GM12874 (cell line): ENCODE measurements at regions not wholly inside any gene's neighbourhood (a gene's known extent, or its start where the extent isn't known, plus 50 kb on each side); places are given as distances from the start of the nearest gene placed in this dataset.
A peak's percentile ranks its signal among the peaks of the same experiment; 100 is the strongest.

Source experiments
- TF ChIP-seq, protein P1 (sequence below): IDR thresholded peaks from 2 replicates; pipeline ENCODE4 v1.5.1; 2011; ENCODE audit warnings: low read depth, mild to moderate bottlenecking, control low read depth, low read length, moderate library complexity; ENCODE audit not compliant: insufficient read depth

- TF ChIP-seq, protein P1, sequence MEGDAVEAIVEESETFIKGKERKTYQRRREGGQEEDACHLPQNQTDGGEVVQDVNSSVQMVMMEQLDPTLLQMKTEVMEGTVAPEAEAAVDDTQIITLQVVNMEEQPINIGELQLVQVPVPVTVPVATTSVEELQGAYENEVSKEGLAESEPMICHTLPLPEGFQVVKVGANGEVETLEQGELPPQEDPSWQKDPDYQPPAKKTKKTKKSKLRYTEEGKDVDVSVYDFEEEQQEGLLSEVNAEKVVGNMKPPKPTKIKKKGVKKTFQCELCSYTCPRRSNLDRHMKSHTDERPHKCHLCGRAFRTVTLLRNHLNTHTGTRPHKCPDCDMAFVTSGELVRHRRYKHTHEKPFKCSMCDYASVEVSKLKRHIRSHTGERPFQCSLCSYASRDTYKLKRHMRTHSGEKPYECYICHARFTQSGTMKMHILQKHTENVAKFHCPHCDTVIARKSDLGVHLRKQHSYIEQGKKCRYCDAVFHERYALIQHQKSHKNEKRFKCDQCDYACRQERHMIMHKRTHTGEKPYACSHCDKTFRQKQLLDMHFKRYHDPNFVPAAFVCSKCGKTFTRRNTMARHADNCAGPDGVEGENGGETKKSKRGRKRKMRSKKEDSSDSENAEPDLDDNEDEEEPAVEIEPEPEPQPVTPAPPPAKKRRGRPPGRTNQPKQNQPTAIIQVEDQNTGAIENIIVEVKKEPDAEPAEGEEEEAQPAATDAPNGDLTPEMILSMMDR = no peak
Measured at GRCh38 chr21:24420689-24421088, 1186.6 kb downstream of the MRPL39 start.

DNA sequence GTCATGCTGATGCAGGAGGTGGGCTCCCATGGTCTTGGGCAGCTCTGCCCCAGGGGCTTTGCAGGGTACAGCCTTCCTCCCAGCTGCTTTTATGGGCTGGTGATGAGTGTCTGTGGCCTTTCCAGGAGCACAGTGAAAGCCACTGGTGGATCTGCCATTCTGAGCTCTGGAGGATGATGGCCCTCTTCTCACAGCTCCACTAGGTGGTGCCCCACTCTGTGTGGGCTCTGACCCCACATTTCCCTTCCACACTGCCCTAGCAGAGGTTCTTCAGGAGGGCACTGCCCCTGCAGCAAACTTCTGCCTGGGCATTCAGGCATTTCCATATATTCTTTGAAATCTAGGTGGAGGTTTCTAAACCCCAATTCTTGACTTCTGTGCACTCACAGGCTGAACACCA is 1188.6 kb downstream of the MRPL39 start:
- TF ChIP-seq, protein P1 = 0 out of 2 replicates have a peak, but pooled peaks have one; percentile 8

GRCh38 chr21:24411429-24411828 is 1195.9 kb downstream of the MRPL39 start:
- TF ChIP-seq, protein P1 = no peak

- TF ChIP-seq, protein P1 = no peak
Measured at GRCh38 chr21:24403221-24403620, 1204.1 kb downstream of the MRPL39 start.

DNA sequence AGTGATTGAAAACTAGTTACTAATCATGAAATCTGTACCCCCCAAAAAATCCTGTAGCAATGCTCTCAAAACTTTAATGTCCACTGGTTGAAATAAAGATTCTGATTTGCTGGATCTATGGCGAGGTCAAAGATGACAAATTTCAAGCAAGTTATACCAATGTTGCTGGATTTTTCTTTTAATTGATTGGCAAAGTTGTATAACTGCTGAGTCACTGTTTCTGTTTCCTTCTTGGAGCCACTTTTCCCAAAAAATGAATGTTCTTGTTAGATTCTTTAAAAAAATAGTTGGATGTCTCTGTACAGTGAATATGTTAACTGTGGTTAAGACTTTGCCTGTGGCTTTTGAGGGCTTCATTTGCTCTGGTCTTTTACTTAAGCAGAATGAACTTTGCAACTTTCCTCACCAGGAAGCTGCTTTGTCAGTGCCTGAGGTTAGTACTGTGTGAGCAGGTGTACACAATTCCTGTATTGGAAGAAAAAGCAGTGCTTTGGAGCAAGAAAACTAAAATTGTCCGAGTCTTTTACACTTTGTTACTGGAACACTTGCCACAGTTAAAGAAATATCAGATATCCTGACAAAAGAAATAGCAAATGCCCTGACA is 1211.9 kb downstream of the MRPL39 start:
- TF ChIP-seq, protein P1 = no peak

DNA sequence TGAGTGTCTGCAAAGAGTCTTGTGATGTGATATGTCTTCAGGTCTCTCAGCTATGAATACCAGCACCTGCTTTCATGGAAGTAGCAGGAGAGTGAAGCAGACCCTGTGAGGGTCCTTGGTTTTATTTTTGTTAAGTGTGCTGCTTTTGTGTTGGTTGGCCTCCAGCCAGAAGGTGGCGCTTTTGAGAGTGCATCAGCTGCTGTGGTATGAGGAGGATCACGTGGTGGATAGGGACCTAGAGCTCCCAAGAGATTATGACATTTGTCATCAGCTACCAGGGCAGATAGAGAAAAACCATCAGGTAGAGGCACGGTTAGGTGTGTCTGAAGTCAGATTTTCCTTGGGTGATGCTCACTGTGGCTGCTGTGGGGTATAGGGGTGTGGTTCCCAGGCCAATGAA is 1232.1 kb downstream of the MRPL39 start:
- TF ChIP-seq, protein P1 = peak; percentile 31; the same call in 1 of the 2 replicates

DNA sequence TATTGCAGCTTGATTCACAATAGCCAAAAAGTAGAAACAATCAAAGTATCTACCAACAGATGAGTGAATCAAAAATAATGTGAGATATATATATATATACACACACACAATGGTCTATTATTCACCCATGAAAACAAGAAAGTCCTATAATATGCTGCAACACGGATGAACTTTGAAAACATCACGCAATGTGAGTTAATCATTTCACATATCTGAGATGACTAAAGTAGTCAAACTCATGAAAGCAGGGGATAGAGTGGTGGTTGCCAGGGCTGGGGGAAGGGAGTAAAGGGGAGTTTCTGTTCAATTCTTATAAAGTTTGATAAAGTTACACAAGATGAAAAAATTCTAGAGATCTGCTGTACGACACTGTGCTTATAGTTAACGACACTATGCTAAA is 1234.8 kb downstream of the MRPL39 start:
- TF ChIP-seq, protein P1 = no peak

DNA sequence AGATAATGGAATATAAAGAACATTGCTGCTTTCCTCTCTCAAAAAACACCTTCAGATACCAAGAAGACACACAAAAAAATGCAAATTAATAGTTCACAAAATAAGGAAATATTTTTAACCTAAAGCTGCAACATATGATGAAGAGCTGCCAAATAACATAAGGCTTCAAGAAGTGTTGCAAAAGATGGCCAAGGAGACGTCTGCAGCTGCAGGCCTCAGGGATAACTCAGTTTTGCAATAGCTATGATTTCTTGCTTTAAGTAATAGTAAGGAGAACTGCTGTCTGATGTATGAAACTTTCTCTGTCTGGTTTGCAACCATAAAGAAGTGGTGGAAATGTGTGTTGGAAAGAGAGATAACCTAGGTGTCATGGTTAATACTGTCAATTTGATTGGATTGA is 1237.5 kb downstream of the MRPL39 start:
- TF ChIP-seq, protein P1 = no peak
